Panc1 (cell line): ENCODE measurements at regions not wholly inside any gene's neighbourhood (a gene's known extent, or its start where the extent isn't known, plus 50 kb on each side); places are given as distances from the start of the nearest gene placed in this dataset.
"Not testable (repeated sequence)": the region's sequence is repeated elsewhere in the genome, so short reads cannot be mapped to it uniquely, and the experiment has no call there.

Experiments used
- ATAC-seq: fragments of 200-7000 bp; cut with Tn5 transposase; 2 replicates; pipeline ENCODE4 v1.9.1; 2020; ENCODE audit warnings: mild to moderate bottlenecking, moderate library complexity
- BruUV-seq: library from RNA; stranded (reverse); fragments of 400-500 nt; replicated peaks from 2 replicates; lab custom pipeline; 2021; lab: Mats Ljungman, UMichigan
- CTCF ChIA-PET: fragments of 300-600 bp; sonication (Branson Sonifier 250); formaldehyde crosslinking; loops from one replicate; lab custom pipeline; 2022; ENCODE audit warnings: antibody characterized with exemption; lab: Charles Lee
- POLR2A ChIA-PET: fragments of 300-600 bp; sonication (Branson Sonifier 250); formaldehyde crosslinking; loops from one replicate; lab custom pipeline; 2022; ENCODE audit warnings: antibody characterized with exemption; lab: Charles Lee
- DNase-seq: peaks from one replicate; pipeline ENCODE4 v3.0.0-alpha.2; 2010; ENCODE audit warnings: low read depth, low spot score
- H3K27ac ChIP-seq: 2 replicates; pipeline ENCODE4 v1.5.1; 2011; ENCODE audit warnings: mild to moderate bottlenecking, low read length, inconsistent platforms
- H3K27me3 ChIP-seq: fragments of 200-500 bp; sonication (Bioruptor generic); 2 replicates; pipeline ENCODE4 v1.6.0; 2014; ENCODE audit warnings: low read length, inconsistent platforms; ENCODE audit not compliant: control insufficient read depth, insufficient read depth
- H3K36me3 ChIP-seq: fragments of 200-500 bp; sonication (Bioruptor generic); 2 replicates; pipeline ENCODE4 v1.5.1; 2014; ENCODE audit warnings: inconsistent platforms, mild to moderate bottlenecking, low read length, moderate library complexity; ENCODE audit not compliant: control insufficient read depth, insufficient read depth
- H3K4me1 ChIP-seq: 2 replicates; pipeline ENCODE4 v1.5.1; 2011; ENCODE audit warnings: inconsistent platforms, mild to moderate bottlenecking, low read length, moderate library complexity; ENCODE audit not compliant: control insufficient read depth, insufficient read depth
- H3K4me3 ChIP-seq, 2 experiments: 2 replicates each; pipeline ENCODE4 v1.5.1; 2011 to 2012; ENCODE audit warnings: low read depth in 2 of 2, low read length in 2 of 2, mild to moderate bottlenecking in 2 of 2, inconsistent platforms in 1 of 2, moderate library complexity in 1 of 2
- H3K9me3 ChIP-seq: fragments of 200-500 bp; sonication (Bioruptor generic); 2 replicates; pipeline ENCODE4 v1.5.1; 2014; ENCODE audit warnings: low read depth, mild to moderate bottlenecking, inconsistent platforms, low read length, moderate library complexity; ENCODE audit not compliant: control insufficient read depth, insufficient read depth
- CTCF ChIP-seq: fragments of 450-650 bp; IDR thresholded peaks from 2 replicates; pipeline ENCODE4 v1.5.1; 2017; ENCODE audit warnings: mild to moderate bottlenecking
- POLR2AphosphoS5 ChIP-seq: IDR thresholded peaks from 2 replicates; pipeline ENCODE4 v1.6.1; 2012; ENCODE audit warnings: mild to moderate bottlenecking, low read depth, low read length, moderate library complexity
- REST ChIP-seq, 2 experiments: IDR thresholded peaks; 2 replicates each; pipeline ENCODE4 v1.6.1; 2011 to 2012; ENCODE audit warnings: low read depth in 2 of 2, control low read depth in 1 of 2, low read length in 1 of 2, mild to moderate bottlenecking in 1 of 2, moderate library complexity in 1 of 2; ENCODE audit not compliant: insufficient read depth in 1 of 2
- SIN3A ChIP-seq: IDR thresholded peaks from 2 replicates; pipeline ENCODE4 v1.6.1; 2012; ENCODE audit warnings: low read depth, mild to moderate bottlenecking, low read length, moderate library complexity, borderline replicate concordance; ENCODE audit not compliant: insufficient read depth
- TCF7L2 ChIP-seq: IDR thresholded peaks from 2 replicates; pipeline ENCODE4 v1.6.1; 2011; ENCODE audit warnings: mild to moderate bottlenecking, low read depth, low read length, inconsistent platforms
- in situ Hi-C: cut with HindIII; loops from 2 replicates; pipeline ENCODE4 v1.10.0; 2016; ENCODE audit warnings: low sequenced_read_pairs, low pct_unique_long_range_greater_than_20kb
- intact Hi-C: fragments of 100-400 bp; cut with micrococcal nuclease; formaldehyde crosslinking; loops from one replicate; pipeline ENCODE4 v1.10.0; 2022; ENCODE audit not compliant: unreplicated experiment

GRCh38 chr3:70614111-70614510 is 301.7 kb upstream of the MDFIC2 start:
- CTCF ChIA-PET: no interaction called here
- TF ChIP-seq CTCF: no peak
- TF ChIP-seq POLR2AphosphoS5: no peak
- TF ChIP-seq TCF7L2: no peak
- no peak for TF ChIP-seq SIN3A
- TF ChIP-seq REST (IDR thresholded peaks at IDR 0.05; ENCODE audit: insufficient read depth in 1 of 2, low read depth in 2 of 2, low read length in 1 of 2): no peak
- ATAC-seq (no peak), DNase-seq (no peak)
- H3K9me3 ChIP-seq: no peaks in the 10 kb centered on the region
- POLR2A ChIA-PET: no interaction called here
- in situ Hi-C loops (no loop called here), intact Hi-C loops (no loop called here)
- H3K4me3 ChIP-seq: no peak overlapping the region
- no peaks in the 10 kb centered on the region for H3K4me1 ChIP-seq
- H3K36me3 ChIP-seq: no peaks in the 10 kb centered on the region
- H3K27me3 ChIP-seq: no peaks in the 10 kb centered on the region
- H3K27ac ChIP-seq: no peak overlapping the region
- no TSS peak for BruUV-seq

- Histone ChIP-seq H3K4me1 (no peaks in the 10 kb centered on the region), H3K4me3 (no peak overlapping the region), H3K27me3 (no peaks in the 10 kb centered on the region), H3K27ac (no peak overlapping the region), H3K9me3 (no peaks in the 10 kb centered on the region), H3K36me3 (no peaks in the 10 kb centered on the region)
- ATAC-seq: no peak
- in situ Hi-C loops: no loop called here
- no TSS peak for BruUV-seq
- intact Hi-C loops: no loop called here
- POLR2A ChIA-PET: no interaction called here
- TF ChIP-seq SIN3A: no peak
- TF ChIP-seq TCF7L2: no peak
- TF ChIP-seq CTCF: no peak
- no peak for TF ChIP-seq POLR2AphosphoS5
- TF ChIP-seq REST (IDR thresholded peaks at IDR 0.05; ENCODE audit: insufficient read depth in 1 of 2, low read depth in 2 of 2, low read length in 1 of 2): no peak
- CTCF ChIA-PET: no interaction called here
- no peak for DNase-seq
These were observed 300.5 kb upstream of the MDFIC2 start for GRCh38 chr3:70612920-70613319.

GRCh38 chr3:70611667-70612277 is 299.3 kb upstream of the MDFIC2 start:
- BruUV-seq, intact Hi-C loops, H3K9me3 ChIP-seq, ATAC-seq, POLR2A ChIA-PET, H3K4me1 ChIP-seq, H3K4me3 ChIP-seq, H3K27ac ChIP-seq, in situ Hi-C loops, H3K27me3 ChIP-seq, H3K36me3 ChIP-seq, DNase-seq, CTCF ChIA-PET: not testable (repeated sequence)
